Gastrocnemius medialis (tissue), 4 donors: ENCODE measurements at regions not wholly inside any gene's neighbourhood (a gene's known extent, or its start where the extent isn't known, plus 50 kb on each side); places are given as distances from the start of the nearest gene placed in this dataset.

Experiments used
- POLR2A ChIP-seq, 2 donors: fragments of 450-650 bp; IDR thresholded peaks; one replicate each; pipeline ENCODE4 v1.6.1; 2017; ENCODE audit warnings: antibody characterized with exemption in 2 of 2, mild to moderate bottlenecking in 2 of 2, moderate library complexity in 2 of 2
- TF ChIP-seq, protein P1 (sequence below), 5 experiments: fragments of 450-650 bp in 3 of 5; fragments of 200-600 bp in 2 of 5; sonication (generic) in 2 of 5; IDR thresholded peaks in 4 of 5; conservative IDR thresholded peaks in 1 of 5; 1 replicate in 4 of 5; 2 replicates in 1 of 5; pipeline ENCODE4 v1.5.1; 2016 to 2019; ENCODE audit warnings: antibody characterized with exemption in 5 of 5, mild to moderate bottlenecking in 3 of 5, moderate library complexity in 3 of 5

DNA sequence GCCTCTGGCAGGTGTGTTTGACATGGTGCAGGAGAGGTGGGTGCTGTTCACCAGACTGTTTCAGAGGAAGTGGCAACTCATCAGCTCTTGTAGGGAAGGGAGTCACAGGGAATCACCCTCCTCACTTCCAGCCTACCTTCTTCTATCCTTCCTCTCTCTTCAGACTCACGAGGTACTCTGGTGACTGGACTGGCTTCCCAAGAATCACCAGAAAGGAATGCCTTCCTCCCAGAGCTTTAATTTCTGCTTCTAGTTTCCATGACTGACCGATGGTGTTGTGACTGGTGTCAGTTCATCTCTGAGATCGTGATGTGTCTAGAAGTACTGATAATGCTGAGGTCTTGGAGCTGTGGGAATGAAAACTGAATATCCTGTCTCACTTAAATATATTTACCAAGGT, 247.3 kb downstream of the KCTD12 start:
- TF ChIP-seq POLR2A (IDR thresholded peaks at IDR 0.05): no peak
- TF ChIP-seq, protein P1, sequence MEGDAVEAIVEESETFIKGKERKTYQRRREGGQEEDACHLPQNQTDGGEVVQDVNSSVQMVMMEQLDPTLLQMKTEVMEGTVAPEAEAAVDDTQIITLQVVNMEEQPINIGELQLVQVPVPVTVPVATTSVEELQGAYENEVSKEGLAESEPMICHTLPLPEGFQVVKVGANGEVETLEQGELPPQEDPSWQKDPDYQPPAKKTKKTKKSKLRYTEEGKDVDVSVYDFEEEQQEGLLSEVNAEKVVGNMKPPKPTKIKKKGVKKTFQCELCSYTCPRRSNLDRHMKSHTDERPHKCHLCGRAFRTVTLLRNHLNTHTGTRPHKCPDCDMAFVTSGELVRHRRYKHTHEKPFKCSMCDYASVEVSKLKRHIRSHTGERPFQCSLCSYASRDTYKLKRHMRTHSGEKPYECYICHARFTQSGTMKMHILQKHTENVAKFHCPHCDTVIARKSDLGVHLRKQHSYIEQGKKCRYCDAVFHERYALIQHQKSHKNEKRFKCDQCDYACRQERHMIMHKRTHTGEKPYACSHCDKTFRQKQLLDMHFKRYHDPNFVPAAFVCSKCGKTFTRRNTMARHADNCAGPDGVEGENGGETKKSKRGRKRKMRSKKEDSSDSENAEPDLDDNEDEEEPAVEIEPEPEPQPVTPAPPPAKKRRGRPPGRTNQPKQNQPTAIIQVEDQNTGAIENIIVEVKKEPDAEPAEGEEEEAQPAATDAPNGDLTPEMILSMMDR (IDR thresholded peaks at IDR 0.05 in 4 of 5, conservative IDR thresholded peaks at IDR 0.05 in 1 of 5): no peak
